Testis (tissue), 2 donors: ENCODE measurements at regions not wholly inside any gene's neighbourhood (a gene's known extent, or its start where the extent isn't known, plus 50 kb on each side); places are given as distances from the start of the nearest gene placed in this dataset.

Source experiments
- CTCF ChIP-seq, 3 experiments: fragments of 450-650 bp in 2 of 3; fragments of 200-600 bp in 1 of 3; sonication (generic) in 1 of 3; IDR thresholded peaks; one replicate each; pipeline ENCODE4 v1.5.1; 2016 to 2019; ENCODE audit warnings: antibody characterized with exemption in 3 of 3, mild to moderate bottlenecking in 2 of 3, moderate library complexity in 1 of 3
- POLR2A ChIP-seq: fragments of 450-650 bp; IDR thresholded peaks from one replicate; pipeline ENCODE4 v1.6.1; 2017; ENCODE audit warnings: antibody characterized with exemption, mild to moderate bottlenecking, moderate library complexity

- TF ChIP-seq CTCF (IDR thresholded peaks at IDR 0.05) = no peak
- TF ChIP-seq POLR2A = no peak
Measured at GRCh38 chr2:34320056-34320455, 721.0 kb upstream of the FAM98A start.
